CD4-positive, alpha-beta T cell treated with Interleukin-6 at 100 ng/mL for 8 hours (primary cell): ENCODE measurements at regions not wholly inside any gene's neighbourhood (a gene's known extent, or its start where the extent isn't known, plus 50 kb on each side); places are given as distances from the start of the nearest gene placed in this dataset.

Experiments
- DNase-seq: peaks from one replicate; pipeline ENCODE4 v3.0.0-alpha.2; 2020; ENCODE audit warnings: mixed read lengths, low spot score

GRCh38 chr2:151156431-151156830, 105.2 kb downstream of the RBM43 start:
- no peak for DNase-seq

GRCh38 chr2:151153601-151154000, 108.1 kb downstream of the RBM43 start:
- no peak for DNase-seq

- DNase-seq = no peak
Measured at GRCh38 chr2:151150331-151151320, 111.0 kb downstream of the RBM43 start.

- DNase-seq = no peak
Measured at GRCh38 chr2:151138507-151138906, 123.2 kb downstream of the RBM43 start.

GRCh38 chr2:151137526-151137925, 124.1 kb downstream of the RBM43 start:
- no peak for DNase-seq

- no peak for DNase-seq
Measured at GRCh38 chr2:151120011-151120410, 141.7 kb downstream of the RBM43 start.

- no peak for DNase-seq
Measured at GRCh38 chr2:151119374-151119773, 142.3 kb downstream of the RBM43 start.

GRCh38 chr2:151118269-151118668, 143.4 kb downstream of the RBM43 start:
- no peak for DNase-seq

GRCh38 chr2:151114874-151115273, 146.8 kb downstream of the RBM43 start:
- DNase-seq = no peak

- DNase-seq = no peak
Measured at GRCh38 chr2:151113318-151113717, 148.3 kb downstream of the RBM43 start.

- no peak for DNase-seq
Measured at GRCh38 chr2:151111599-151112278, 149.9 kb downstream of the RBM43 start.

- DNase-seq = no peak
Measured at GRCh38 chr2:151106805-151107506, 154.7 kb downstream of the RBM43 start.

- DNase-seq = no peak
Measured at GRCh38 chr2:151103551-151103950, 158.1 kb downstream of the RBM43 start.

- no peak for DNase-seq
Measured at GRCh38 chr2:151102226-151102625, 159.4 kb downstream of the RBM43 start.

- no peak for DNase-seq
Measured at GRCh38 chr2:151098841-151099240, 162.8 kb downstream of the RBM43 start.

GRCh38 chr2:151097895-151098294, 163.8 kb downstream of the RBM43 start:
- no peak for DNase-seq

- DNase-seq = no peak
Measured at GRCh38 chr2:151097128-151097527, 164.5 kb downstream of the RBM43 start.

GRCh38 chr2:151096235-151096634, 165.4 kb downstream of the RBM43 start:
- no peak for DNase-seq

GRCh38 chr2:151095463-151095862, 166.2 kb downstream of the RBM43 start:
- DNase-seq = no peak

- DNase-seq = no peak
Measured at GRCh38 chr2:151091583-151091982, 170.1 kb downstream of the RBM43 start.

- DNase-seq = no peak
Measured at GRCh38 chr2:151087377-151087776, 174.3 kb downstream of the RBM43 start.

GRCh38 chr2:151085181-151085611, 176.5 kb downstream of the RBM43 start:
- DNase-seq = no peak
